ENCODE measurements at regions not wholly inside any gene's neighbourhood (a gene's known extent, or its start where the extent isn't known, plus 50 kb on each side); places are given as distances from the start of the nearest gene placed in this dataset.

GRCh38 chr12:70094467-70094866, 148.8 kb upstream of the CNOT2 start:
- Histone ChIP-seq H3K36me3 (ENCODE audit: insufficient read depth) (no peaks in the 10 kb centered on the region), H3F3A (replicated peaks; ENCODE audit: low read depth) (no peaks in the 10 kb centered on the region), H3K9me2 (ENCODE audit: insufficient read depth) (peaks cover 10% of the 10 kb centered on the region; the same call in 1 of the 2 replicates), H3K79me2 (replicated peaks; ENCODE audit: insufficient read depth) (no peaks in the 10 kb centered on the region), H4K20me1 (replicated peaks; ENCODE audit: insufficient read depth) (no peaks in the 10 kb centered on the region), H3K4me2 (no peak overlapping the region), H3K27me3 (ENCODE audit: insufficient read depth) (no peaks in the 10 kb centered on the region), H3K27ac (ENCODE audit: low read depth) (no peak overlapping the region), H2AFZ (no peak overlapping the region), H3K4me3 (no peak overlapping the region), H3K4me1 (ENCODE audit: insufficient read depth) (no peaks in the 10 kb centered on the region)
- H3K4me3 Mint-ChIP-seq = no peak overlapping the region
- H3K27me3 Mint-ChIP-seq (ENCODE audit: insufficient read depth, low read depth, poor library complexity) = peaks cover 5% of the 10 kb centered on the region
- DNase-seq (ENCODE audit: low spot score) (no peak), ATAC-seq (no peak)
- H3K4me1 Mint-ChIP-seq = no peaks in the 10 kb centered on the region
- peaks cover 3% of the 10 kb centered on the region; the same call in 2 of the 3 replicates for H3K9me3 Mint-ChIP-seq
- TF ChIP-seq NANOG (IDR thresholded peaks at IDR 0.05; ENCODE audit: borderline replicate concordance) (no peak), EZH2phosphoT487 (IDR thresholded peaks at IDR 0.05; ENCODE audit: unreplicated experiment) (no peak), ZNF331 (CRISPR knock-in tag; IDR thresholded peaks at IDR 0.05; ENCODE audit: low read depth) (no peak), STAT1 (IDR thresholded peaks at IDR 0.05; ENCODE audit: unreplicated experiment) (no peak), REST (IDR thresholded peaks at IDR 0.05; ENCODE audit: unreplicated experiment) (no peak), JUNB (IDR thresholded peaks at IDR 0.05; ENCODE audit: unreplicated experiment) (no peak), POLR2AphosphoS5 (IDR thresholded peaks at IDR 0.05; ENCODE audit: low read depth) (no peak), CREB1 (CRISPR knock-in tag; IDR thresholded peaks at IDR 0.05; ENCODE audit: low read depth) (no peak), EZH2 (IDR thresholded peaks at IDR 0.05; ENCODE audit: low read depth, unreplicated experiment) (no peak), ZNF114 (CRISPR knock-in tag; IDR thresholded peaks at IDR 0.05) (no peak)
- TF ChIP-seq, protein P1, sequence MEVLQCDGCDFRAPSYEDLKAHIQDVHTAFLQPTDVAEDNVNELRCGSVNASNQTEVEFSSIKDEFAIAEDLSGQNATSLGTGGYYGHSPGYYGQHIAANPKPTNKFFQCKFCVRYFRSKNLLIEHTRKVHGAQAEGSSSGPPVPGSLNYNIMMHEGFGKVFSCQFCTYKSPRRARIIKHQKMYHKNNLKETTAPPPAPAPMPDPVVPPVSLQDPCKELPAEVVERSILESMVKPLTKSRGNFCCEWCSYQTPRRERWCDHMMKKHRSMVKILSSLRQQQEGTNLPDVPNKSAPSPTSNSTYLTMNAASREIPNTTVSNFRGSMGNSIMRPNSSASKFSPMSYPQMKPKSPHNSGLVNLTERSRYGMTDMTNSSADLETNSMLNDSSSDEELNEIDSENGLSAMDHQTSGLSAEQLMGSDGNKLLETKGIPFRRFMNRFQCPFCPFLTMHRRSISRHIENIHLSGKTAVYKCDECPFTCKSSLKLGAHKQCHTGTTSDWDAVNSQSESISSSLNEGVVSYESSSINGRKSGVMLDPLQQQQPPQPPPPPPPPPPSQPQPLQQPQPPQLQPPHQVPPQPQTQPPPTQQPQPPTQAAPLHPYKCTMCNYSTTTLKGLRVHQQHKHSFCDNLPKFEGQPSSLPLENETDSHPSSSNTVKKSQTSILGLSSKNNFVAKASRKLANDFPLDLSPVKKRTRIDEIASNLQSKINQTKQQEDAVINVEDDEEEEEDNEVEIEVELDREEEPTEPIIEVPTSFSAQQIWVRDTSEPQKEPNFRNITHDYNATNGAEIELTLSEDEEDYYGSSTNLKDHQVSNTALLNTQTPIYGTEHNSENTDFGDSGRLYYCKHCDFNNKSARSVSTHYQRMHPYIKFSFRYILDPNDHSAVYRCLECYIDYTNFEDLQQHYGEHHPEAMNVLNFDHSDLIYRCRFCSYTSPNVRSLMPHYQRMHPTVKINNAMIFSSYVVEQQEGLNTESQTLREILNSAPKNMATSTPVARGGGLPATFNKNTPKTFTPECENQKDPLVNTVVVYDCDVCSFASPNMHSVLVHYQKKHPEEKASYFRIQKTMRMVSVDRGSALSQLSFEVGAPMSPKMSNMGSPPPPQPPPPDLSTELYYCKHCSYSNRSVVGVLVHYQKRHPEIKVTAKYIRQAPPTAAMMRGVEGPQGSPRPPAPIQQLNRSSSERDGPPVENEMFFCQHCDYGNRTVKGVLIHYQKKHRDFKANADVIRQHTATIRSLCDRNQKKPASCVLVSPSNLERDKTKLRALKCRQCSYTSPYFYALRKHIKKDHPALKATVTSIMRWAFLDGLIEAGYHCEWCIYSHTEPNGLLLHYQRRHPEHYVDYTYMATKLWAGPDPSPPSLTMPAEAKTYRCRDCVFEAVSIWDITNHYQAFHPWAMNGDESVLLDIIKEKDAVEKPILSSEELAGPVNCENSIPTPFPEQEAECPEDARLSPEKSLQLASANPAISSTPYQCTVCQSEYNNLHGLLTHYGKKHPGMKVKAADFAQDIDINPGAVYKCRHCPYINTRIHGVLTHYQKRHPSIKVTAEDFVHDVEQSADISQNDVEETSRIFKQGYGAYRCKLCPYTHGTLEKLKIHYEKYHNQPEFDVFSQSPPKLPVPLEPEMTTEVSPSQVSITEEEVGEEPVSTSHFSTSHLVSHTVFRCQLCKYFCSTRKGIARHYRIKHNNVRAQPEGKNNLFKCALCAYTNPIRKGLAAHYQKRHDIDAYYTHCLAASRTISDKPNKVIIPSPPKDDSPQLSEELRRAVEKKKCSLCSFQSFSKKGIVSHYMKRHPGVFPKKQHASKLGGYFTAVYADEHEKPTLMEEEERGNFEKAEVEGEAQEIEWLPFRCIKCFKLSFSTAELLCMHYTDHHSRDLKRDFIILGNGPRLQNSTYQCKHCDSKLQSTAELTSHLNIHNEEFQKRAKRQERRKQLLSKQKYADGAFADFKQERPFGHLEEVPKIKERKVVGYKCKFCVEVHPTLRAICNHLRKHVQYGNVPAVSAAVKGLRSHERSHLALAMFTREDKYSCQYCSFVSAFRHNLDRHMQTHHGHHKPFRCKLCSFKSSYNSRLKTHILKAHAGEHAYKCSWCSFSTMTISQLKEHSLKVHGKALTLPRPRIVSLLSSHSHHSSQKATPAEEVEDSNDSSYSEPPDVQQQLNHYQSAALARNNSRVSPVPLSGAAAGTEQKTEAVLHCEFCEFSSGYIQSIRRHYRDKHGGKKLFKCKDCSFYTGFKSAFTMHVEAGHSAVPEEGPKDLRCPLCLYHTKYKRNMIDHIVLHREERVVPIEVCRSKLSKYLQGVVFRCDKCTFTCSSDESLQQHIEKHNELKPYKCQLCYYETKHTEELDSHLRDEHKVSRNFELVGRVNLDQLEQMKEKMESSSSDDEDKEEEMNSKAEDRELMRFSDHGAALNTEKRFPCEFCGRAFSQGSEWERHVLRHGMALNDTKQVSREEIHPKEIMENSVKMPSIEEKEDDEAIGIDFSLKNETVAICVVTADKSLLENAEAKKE (CRISPR knock-in tag; IDR thresholded peaks at IDR 0.05) = no peak
- TF ChIP-seq, protein P2, sequence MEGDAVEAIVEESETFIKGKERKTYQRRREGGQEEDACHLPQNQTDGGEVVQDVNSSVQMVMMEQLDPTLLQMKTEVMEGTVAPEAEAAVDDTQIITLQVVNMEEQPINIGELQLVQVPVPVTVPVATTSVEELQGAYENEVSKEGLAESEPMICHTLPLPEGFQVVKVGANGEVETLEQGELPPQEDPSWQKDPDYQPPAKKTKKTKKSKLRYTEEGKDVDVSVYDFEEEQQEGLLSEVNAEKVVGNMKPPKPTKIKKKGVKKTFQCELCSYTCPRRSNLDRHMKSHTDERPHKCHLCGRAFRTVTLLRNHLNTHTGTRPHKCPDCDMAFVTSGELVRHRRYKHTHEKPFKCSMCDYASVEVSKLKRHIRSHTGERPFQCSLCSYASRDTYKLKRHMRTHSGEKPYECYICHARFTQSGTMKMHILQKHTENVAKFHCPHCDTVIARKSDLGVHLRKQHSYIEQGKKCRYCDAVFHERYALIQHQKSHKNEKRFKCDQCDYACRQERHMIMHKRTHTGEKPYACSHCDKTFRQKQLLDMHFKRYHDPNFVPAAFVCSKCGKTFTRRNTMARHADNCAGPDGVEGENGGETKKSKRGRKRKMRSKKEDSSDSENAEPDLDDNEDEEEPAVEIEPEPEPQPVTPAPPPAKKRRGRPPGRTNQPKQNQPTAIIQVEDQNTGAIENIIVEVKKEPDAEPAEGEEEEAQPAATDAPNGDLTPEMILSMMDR (conservative IDR thresholded peaks at IDR 0.05; ENCODE audit: low read depth in 2 of 2) = no peak
- TF ChIP-seq, protein P3, sequence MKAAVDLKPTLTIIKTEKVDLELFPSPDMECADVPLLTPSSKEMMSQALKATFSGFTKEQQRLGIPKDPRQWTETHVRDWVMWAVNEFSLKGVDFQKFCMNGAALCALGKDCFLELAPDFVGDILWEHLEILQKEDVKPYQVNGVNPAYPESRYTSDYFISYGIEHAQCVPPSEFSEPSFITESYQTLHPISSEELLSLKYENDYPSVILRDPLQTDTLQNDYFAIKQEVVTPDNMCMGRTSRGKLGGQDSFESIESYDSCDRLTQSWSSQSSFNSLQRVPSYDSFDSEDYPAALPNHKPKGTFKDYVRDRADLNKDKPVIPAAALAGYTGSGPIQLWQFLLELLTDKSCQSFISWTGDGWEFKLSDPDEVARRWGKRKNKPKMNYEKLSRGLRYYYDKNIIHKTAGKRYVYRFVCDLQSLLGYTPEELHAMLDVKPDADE (IDR thresholded peaks at IDR 0.05) = no peak
- no peaks in the 10 kb centered on the region for H3K36me3 Mint-ChIP-seq (ENCODE audit: low read depth)
- H3K27ac Mint-ChIP-seq = no peak overlapping the region
